ENCODE measurements at regions not wholly inside any gene's neighbourhood (a gene's known extent, or its start where the extent isn't known, plus 50 kb on each side); places are given as distances from the start of the nearest gene placed in this dataset.

DNA sequence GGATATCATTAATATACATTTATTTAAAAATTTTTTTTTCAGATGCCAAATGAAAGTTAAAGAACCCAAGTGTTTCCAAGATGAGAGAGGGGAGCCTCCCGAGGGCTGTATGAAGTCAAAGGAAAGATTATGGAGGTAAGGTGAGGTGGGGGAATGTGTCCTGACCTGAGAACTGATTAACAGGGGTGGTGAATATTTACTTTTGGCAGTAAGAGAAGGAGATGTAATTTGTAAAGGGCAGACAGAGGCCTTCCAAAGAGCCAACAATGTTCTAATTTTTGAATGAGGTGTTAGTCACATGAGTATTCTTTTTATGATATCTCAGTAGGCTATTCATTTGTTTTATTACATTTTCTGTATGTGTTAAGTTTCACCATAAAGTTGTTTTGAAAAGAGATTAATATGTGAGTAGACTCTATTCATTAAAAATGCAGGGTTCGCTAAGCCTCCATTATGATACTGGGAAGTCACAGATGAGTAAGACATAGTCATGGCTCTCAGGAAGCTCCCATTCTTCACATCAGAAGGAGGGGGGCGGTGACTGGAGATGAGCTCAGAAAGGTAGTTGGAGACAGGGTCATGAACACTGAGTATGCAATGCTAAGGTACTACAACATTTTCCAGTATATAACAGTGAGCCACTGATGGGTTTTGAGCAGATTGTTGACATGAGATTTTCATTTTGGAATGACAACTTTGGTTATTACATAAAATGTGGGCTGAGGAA, 62.4 kb upstream of the TNFSF18 start:
- WGBS (ENCODE audit: low lambda C conversion rate, missing lambda C conversion rate) = 80% methylated on average over 3 of the region's 3 CpGs
- H3K9me2 ChIP-seq (replicated peaks; ENCODE audit: insufficient read depth) = no peaks in the 10 kb centered on the region
- H3K79me2 ChIP-seq = no peaks in the 10 kb centered on the region

GRCh38 chr1:173112129-173112528, 61.4 kb upstream of the TNFSF18 start:
- Histone ChIP-seq H3K9me3 (ENCODE audit: low read depth) (no peaks in the 10 kb centered on the region), H3K79me2 (no peaks in the 10 kb centered on the region), H3K36me3 (replicated peaks; ENCODE audit: insufficient read depth, low read depth) (no peaks in the 10 kb centered on the region), H4K20me1 (ENCODE audit: insufficient read depth, poor library complexity, severe bottlenecking) (no peaks in the 10 kb centered on the region), H3K4me2 (no peak overlapping the region), H3K4me1 (ENCODE audit: insufficient read depth) (no peaks in the 10 kb centered on the region), H2AFZ (no peak overlapping the region), H3K27ac (no peak overlapping the region), H3K4me3 (no peak overlapping the region), H3K9me2 (replicated peaks; ENCODE audit: insufficient read depth) (no peaks in the 10 kb centered on the region), H3K27me3 (no peaks in the 10 kb centered on the region)
- no peak for TF ChIP-seq CTCF (IDR thresholded peaks at IDR 0.05; ENCODE audit: poor library complexity)
- TF ChIP-seq EZH2phosphoT487 (IDR thresholded peaks at IDR 0.05; ENCODE audit: low read depth, severe bottlenecking, unreplicated experiment) = no peak
- TF ChIP-seq EZH2 (IDR thresholded peaks at IDR 0.05; ENCODE audit: borderline replicate concordance) = no peak
- no peak for DNase-seq (ENCODE audit: low spot score)

More for the DNA sequence above, 62.4 kb upstream of the TNFSF18 start:
- no peaks in the 10 kb centered on the region for H3K9me3 ChIP-seq (ENCODE audit: low read depth)
- no peak overlapping the region for H3K4me2 ChIP-seq
- no peak overlapping the region for H2AFZ ChIP-seq
- no peak overlapping the region for H3K27ac ChIP-seq
- no peaks in the 10 kb centered on the region for H3K36me3 ChIP-seq (replicated peaks; ENCODE audit: insufficient read depth, low read depth)
- DNase-seq (ENCODE audit: low spot score) = no peak
- no peak overlapping the region for H3K4me3 ChIP-seq
- H4K20me1 ChIP-seq (ENCODE audit: insufficient read depth, poor library complexity, severe bottlenecking) = no peaks in the 10 kb centered on the region
- H3K27me3 ChIP-seq = no peaks in the 10 kb centered on the region
- no peaks in the 10 kb centered on the region for H3K4me1 ChIP-seq (ENCODE audit: insufficient read depth)
- no peak for TF ChIP-seq EZH2 (IDR thresholded peaks at IDR 0.05; ENCODE audit: borderline replicate concordance)
- TF ChIP-seq CTCF (IDR thresholded peaks at IDR 0.05; ENCODE audit: poor library complexity) = no peak
- no peak for TF ChIP-seq EZH2phosphoT487 (IDR thresholded peaks at IDR 0.05; ENCODE audit: low read depth, severe bottlenecking, unreplicated experiment)

DNA sequence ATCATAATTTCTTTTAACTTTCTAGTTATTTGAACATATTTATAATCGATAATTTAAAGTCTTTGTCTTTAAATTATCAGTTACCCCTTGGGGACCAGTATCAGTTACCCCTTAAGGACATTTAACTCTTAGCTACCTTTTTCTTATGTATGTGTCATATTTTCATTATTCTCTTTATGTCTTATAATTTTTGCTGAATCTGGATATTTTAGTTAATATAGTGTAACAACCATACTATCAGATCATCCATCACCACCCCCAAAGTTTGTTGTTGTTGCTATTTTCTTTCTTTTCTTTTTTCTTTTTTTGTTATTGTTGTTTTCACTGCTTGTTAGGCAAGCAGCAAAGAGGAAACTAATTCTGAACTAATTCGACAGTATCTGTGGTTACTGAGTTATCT, 57.0 kb upstream of the TNFSF18 start:
- H3K27me3 ChIP-seq = no peaks in the 10 kb centered on the region
- H3K4me1 ChIP-seq (ENCODE audit: insufficient read depth) = no peaks in the 10 kb centered on the region
- H4K20me1 ChIP-seq (ENCODE audit: insufficient read depth, poor library complexity, severe bottlenecking) = no peaks in the 10 kb centered on the region
- DNase-seq (ENCODE audit: low spot score) = no peak
- H3K79me2 ChIP-seq = no peaks in the 10 kb centered on the region
- whole genome bisulfite sequencing (ENCODE audit: low lambda C conversion rate, missing lambda C conversion rate) = 88% methylated on average over 2 of the region's 2 CpGs
- no peak overlapping the region for H3K4me2 ChIP-seq
- H3K27ac ChIP-seq = no peak overlapping the region
- H2AFZ ChIP-seq = no peak overlapping the region
- no peaks in the 10 kb centered on the region for H3K9me2 ChIP-seq (replicated peaks; ENCODE audit: insufficient read depth)
- no peak overlapping the region for H3K4me3 ChIP-seq
- no peaks in the 10 kb centered on the region for H3K9me3 ChIP-seq (ENCODE audit: low read depth)
- TF ChIP-seq EZH2phosphoT487 (IDR thresholded peaks at IDR 0.05; ENCODE audit: low read depth, severe bottlenecking, unreplicated experiment) (no peak), CTCF (IDR thresholded peaks at IDR 0.05; ENCODE audit: poor library complexity) (no peak), EZH2 (IDR thresholded peaks at IDR 0.05; ENCODE audit: borderline replicate concordance) (no peak)
- H3K36me3 ChIP-seq (replicated peaks; ENCODE audit: insufficient read depth, low read depth) = no peaks in the 10 kb centered on the region
